RKO (cell line): ENCODE measurements at regions not wholly inside any gene's neighbourhood (a gene's known extent, or its start where the extent isn't known, plus 50 kb on each side); places are given as distances from the start of the nearest gene placed in this dataset.

Experiments
- DNase-seq: peaks from one replicate; pipeline ENCODE4 v3.0.0-alpha.2; 2016; ENCODE audit warnings: low spot score

DNA sequence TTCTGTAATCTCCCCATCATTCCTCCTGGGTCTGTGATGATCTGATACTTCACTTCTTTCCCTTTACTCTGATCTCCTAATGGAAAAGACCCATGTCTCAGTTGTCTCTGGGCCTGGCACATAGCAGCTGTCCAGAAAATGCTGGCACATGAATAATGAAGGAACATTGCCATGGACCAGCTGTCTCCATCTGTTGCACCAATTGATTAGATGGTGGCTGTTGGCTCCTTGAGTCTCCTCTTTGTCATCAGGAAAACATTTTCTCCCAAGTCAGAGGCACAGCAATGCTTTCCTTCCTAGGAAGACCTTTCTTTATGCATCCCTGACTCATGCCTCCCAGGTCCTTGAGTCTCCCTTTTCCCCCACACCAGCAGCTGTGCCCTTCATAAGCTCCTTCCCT is 286.2 kb upstream of the CXCR4 start:
- DNase-seq = no peak

DNA sequence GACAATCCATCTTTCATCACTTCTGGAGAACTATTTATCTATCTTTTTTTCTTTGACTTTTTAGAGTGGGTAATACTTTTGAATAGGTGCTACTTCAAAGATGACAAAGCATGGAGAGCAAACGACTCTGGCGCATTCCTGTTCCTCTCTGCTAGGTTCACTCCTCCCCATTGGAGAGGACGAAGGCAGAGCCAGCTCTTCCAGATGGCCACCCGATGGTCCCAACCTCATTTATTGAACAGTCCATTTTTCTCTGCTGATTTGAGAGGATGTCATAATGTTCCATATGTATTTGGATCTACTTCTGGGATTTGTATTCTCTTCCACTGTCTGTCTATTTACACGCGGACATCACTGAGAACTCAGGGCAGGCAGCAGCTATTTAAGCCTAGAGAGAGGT is 284.3 kb upstream of the CXCR4 start:
- no peak for DNase-seq

DNA sequence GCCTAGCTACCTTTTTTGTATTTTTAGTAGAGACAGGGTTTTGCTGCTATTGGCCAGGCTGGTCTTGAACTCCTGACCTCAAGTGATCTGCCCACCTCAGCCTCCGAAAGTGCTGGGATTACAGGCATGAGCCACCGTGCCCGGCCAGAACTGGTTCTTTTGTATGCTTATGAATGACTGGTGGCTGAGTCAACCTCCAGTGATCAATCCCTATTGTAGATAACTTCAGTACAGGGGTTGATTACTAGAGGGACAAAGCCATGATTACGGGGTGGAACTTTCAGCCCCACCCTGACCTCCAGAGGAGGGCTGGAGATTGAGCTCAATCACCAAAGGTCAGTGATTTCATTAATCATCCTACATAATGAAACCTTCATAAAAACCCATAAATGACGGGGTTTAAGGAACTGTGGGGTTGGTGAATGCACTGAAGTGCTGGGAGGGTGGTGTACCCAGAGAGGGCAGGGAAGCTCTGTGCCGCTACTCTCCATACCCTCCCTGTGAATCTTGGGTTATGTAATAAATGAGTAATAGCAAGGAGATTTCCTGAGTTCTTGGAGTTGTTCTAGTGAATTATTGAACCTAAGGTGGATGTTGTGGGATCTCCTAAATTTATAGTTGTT is 281.8 kb upstream of the CXCR4 start:
- no peak for DNase-seq

DNA sequence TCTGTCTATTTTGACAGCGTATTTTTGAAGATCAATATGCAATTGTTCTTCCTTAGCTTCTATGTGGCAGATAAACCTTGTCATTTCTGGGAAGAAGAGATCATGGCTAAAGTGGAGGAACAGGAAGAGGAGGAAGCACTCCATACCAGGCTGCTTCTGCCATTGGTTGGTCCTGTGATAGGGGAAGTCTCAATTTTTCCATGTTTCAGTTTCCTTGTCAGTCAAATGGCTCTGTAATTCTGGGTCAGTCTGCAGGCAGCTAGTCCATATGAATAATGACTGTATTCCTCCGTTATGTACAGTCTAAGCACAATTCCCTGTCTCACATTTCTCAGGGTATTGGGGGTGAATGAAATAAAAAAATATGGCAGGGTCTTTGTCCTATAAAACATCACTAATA is 277.6 kb upstream of the CXCR4 start:
- no peak for DNase-seq

DNA sequence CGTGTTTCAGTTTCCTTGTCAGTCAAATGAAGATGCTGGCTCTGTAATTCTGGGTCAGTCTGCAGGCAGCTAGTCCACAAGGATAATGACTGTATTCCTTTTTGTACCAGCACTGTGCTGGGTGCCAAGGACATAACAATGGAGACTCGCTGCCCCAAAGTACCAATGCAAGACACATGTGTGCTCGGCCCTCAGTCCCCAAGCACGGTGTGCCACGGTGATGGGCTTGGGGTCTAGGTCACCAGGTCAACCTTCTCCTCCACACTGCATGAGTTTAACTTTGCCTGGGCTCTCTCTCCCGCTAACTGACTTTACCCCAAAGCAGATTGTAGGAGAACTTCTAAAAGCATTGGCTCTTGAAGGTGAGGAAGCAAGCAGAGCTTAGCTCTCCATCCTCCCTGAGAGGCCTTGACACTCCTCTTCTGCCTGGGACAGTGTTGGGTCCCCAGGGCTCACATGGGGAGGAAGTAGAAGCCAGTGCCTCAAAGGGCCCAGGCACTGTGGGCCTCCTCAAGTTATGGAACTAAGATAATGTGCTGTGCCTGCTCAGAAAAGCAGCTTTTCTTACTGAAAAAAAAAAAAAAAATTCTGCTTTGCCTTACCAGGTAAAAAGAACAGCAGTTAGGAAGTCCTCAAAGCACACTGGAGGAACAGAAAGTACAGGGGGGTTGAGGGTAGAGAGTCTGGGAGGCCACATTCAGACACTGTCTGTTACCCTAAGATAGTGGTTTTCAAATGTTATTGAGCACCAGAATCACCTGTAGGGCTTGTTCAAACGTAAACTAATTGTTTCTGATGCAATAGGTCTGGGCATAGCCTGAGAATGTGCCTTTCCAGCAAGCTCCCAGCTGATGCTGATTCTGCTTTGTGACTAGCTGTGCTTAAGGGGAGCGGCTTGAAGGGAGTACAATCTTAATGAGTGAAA is 276.4 kb upstream of the CXCR4 start:
- no peak for DNase-seq

DNA sequence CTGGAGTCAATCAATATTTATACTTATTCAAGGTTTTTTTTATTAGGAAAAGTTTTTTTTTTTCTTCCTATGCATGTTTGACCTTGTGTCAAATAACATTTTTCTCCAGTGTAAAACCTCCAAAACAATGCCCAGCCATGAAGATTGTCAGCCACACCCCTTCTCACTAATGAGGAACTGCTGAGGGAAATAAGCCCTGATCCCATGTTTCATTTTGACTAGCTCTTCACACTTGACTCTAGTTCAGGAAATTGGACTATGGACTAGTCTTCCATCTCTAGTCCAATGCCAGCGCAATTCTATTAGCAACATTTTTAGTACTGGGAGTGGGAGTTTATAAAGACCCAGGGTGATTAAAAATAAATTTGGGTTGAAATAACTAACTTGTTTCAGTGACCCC is 275.6 kb upstream of the CXCR4 start:
- DNase-seq = no peak

DNA sequence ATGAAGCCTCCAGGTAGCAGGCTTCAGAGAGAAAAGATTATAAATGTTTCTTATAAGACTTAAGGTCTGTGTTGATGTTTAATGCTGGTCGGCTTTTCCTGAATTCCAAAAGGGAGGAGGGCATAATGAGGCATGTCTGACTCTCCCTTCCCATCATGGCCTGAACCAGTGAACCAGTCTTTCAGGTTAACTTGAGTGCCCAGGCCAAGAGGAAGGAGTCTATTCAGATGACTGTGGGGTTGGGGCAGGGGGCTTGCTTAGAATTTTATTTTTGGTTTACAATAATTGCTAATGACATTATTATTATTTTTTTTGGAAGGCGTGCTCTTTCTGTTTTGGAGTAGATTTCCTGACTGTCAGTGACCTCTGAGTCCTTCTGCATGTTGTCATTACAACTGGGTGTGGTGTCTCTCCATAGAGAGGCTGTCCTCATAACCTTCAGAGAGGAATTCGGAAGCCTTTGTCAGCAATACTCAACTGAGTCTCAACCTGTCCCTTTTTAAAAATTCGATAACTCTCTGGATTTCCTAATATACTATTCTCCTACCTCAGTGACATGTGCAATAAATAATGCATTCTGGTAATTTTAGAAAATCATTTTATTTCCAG is 275.1 kb upstream of the CXCR4 start:
- DNase-seq = no peak

DNA sequence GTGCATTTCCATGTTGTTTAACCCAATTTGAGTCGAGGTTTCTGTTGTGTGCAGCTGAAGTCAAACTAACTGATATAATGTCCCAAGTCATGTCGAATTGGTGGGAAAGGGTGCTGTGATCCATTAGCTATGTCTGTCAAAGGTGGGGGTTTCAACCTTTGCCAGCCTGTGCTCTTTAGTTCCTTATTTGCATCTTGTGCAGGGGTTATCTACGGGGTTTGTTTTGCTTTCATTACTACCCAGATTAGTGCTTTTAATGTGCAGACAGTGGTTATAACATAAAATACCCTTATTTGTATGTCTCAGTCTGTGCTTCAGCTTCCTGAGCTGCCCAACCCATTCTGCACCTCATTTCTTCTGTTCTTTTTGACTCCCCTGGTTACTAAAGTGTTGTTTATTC is 271.9 kb upstream of the CXCR4 start:
- DNase-seq = no peak

DNA sequence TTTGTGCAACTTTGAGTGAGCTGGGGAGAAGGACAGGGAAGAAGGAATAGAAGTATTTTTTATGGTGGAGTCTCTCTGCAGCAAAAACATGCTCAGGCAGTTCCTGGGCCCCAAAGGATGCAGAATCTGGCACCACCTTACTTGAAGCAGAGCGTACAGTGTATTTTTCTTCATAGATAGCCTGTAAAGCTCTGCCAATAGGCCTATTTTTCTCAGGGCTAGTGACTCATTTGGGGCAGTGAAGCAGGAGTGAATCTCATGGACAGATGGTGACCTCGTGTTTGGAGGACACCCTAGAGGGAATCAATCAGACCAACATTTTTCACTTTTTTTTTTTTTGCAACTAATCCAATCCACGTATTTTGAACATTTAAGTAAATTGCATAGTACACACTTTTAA is 268.1 kb upstream of the CXCR4 start:
- no peak for DNase-seq

DNA sequence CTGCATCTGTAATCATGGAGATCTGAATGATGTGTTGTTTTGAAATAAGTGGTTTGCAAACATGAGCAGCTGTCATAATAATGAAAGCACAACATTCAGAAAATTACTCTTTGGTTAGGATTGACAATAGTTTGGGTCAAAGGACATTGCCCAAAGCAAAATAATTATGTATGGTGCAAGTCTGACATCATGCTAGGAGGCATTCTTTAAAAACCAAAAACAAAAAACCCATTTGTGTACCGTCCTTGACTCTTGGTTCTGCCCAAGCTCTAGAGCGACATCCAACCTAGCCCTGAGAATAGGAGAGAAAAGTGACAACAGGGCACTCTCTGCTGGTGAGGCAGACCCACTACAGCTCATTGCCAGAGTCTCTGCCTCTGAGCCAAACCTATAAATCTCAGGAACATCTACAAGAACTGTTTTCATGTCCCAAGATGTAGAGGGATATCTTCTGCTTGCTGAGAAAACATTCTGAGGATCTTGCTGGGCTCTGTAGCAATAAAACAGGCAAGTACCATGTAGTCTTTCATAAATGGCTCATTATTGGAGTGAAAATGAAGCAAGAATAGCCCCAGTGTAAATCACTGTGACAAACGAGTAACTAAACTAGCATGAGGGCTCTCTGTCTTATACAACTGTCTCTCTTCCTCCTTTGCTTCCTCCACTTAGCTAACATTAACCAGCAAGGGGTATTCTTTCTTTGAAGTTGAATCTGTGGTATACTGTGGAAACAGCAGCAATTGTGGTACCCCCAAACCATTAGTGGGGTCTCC is 266.8 kb upstream of the CXCR4 start:
- peak; percentile 22 for DNase-seq

DNA sequence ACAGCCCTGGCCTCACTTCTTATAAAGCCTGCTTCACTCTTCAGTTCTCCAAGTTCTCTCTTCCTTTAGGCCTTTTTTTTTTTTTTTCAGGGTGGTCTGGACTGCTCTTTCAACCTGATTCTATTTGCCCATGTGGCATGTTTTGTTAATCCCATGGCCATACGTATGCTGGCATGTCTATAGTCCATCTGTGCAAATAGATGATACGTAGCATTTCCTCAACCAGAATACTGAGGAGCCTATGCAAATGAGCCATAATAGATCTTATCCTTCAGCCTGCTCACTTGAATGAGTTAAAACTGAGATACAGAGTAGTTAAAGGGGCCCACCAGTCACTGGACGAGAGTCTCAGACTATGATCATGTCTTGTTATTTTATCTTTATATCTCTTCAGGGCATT is 265.2 kb upstream of the CXCR4 start:
- DNase-seq = no peak

DNA sequence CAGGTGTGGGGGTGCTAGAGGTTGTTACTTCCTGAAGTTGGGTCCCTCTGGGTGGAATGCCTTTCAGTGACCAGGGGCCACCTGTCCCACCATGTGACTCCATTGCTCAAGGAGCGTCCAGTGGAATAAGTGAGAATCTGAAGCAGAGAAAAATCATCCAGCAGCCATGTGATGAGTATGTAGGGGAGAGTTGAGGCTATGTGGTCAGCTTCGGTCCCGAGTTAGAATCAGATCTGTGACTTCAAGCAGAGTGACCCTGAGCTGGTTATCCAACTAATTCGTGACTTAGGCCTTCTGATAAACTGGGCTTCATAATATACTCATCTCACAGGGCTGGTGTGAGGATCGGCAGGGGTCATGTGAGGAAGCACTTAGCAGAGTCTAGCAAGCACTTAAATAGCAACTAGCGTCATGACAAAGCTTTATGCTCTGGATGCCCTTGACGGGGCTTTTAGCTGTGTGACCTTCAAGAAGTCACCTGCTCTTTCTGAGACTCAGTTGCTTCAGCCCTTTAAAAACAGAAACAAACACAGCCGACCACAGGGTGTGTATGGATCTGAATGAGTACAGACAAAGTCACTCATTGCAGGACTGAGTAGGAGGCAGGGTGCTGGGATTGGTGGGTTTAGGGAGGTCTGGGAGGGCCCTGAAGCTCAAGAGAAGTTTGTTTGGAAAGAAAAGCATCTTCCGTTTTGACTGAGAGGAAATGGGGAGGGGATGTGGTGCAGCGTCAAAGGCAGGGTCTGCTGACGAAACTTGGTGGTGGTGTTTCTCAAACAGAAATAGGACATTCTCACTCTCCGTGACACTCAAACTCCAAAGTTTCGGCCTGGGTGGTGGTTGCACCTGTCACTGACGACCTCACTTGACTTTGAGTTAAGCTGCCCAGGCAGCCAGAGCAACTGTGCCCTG is 264.0 kb upstream of the CXCR4 start:
- no peak for DNase-seq

DNA sequence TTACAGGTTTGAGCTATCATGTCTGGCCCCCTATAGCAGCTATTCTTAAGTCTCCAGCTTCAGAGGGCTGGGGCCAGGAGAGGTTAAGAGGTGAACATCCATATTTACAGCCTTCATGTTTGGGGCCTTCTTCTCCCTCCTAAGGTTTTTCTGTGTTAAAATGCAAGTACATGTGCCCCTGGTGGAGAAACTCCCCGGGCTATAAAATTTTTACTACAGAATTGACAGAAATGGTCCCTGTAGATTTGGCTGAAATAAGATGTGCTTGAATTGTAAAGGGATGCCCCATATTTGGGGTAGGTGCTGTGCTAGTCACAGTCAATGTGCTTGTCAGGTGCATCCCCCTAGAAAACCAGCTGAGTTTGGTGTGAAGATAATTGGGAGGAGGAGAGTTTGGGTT is 263.3 kb upstream of the CXCR4 start:
- no peak for DNase-seq

DNA sequence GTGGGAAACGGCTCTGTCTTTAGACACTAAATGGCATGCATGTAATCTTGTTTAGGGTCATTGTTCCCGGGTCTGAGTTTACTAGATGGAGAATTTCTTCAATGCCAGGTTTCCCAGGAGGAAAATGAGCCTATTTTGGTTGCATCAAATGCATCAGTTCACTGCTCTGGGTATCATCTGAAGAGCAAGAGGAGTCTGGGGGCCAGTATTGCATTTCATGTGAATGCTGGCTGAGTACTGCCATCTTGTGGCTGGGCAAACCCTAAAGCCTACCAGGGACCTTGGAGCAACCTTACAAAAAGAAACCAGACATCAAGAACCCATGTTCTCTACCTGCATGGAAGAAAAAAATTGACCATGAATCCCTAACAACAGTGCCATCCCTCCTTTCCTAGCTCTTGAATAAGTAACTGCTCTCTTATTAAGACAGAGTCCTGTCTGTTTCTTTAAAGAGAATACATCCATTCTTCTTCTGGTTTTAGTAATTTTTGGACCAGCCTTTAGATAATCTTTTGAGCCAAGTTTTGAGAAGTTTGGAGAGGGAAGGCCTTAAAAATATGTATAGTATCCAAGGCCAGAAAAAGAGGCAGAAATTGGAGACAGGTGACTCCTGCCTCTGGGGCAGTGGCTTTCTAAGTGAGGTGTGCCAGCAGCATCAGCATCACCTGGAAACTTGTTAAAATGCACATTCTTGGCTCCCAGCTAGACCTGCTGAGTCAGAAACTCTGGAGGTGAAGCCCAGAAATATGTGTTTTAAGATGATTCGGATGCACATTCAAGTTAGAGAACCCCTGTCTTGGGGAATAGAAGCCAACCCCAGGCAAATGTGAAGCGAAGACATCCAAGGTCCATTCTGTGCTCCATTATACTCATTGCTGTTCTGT is 261.0 kb upstream of the CXCR4 start:
- DNase-seq = peak; percentile 55

DNA sequence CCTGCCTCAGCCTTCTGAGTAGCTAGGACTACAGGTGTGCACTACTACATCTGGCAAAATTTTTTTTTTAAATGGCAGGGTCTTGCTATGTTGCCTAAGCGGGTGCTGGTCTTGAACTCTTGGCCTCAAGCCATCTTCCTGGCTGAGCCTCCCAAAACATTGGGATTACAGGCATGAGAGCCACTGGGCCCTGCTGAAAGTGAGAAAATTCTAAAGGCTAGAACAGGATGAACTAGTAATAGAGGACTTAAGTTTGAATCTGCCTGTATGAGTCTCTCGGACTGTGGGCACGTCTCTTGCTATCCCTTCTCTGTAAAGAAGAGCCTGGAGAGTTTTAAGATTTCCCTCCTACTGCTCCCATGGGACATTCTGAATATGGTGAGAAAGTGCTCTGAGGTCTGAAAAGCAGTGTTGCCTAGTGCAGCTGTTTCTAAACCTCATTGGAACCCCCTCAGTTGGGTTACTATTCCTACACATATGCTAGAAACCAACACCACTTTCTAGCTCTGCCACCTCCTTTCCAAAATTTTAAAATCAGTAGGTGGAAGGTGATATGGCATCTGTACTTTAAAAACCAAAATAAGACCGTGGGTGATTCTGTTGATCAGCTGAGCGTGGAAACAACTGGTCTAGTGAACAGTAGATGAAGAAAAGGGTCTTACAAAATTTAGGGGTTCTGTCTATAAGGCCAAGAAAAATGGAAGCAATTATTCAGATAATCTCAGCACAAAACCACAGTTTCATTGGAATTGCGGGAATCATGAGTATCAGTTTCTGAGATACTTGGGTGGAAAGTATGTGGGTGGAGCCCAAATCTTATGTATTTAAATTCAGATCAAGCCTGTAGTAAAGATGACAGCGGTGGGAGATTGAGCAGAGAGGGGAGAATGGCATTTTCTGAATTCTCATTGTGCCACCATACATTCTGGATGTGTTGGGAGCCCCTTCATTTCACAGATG is 259.8 kb upstream of the CXCR4 start:
- no peak for DNase-seq

DNA sequence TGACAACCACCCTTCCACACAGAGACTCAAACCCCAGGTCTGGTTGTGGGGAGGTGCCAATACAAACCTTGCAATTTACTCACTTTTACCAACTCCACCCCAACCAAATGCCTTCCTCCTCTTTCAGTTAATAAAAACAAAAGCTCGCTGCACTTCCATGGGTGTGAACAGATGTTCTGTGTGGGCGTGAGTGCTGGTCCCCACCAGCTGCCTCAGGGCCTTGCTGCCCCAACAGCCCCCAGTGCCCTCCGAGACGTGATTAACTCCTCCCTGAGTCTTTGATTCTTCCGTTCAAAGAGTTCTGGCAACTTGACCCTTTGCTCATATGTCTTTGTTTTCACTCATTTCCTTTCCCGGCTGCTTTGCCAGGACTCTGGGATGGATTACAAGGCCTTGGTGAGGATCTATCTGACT is 258.9 kb upstream of the CXCR4 start:
- DNase-seq = no peak

DNA sequence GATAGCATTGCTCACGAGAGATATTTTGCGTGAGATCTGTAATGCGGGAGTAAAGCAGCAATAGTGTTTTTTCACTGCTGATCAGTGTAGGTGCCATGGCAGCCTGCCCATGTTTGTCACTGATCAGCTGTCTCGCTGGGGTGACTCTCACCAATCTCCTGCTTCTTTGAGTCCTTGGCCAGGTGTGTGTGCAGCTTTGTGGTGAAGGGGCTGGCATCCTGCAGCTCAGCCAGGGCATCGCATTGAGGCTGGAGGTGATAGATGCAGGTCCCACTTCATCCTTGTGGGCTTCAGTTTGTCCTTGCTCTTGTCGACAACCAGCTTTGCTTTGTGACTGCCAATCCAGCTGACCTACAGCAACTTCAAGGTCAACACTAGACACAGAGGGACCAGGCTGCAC is 258.3 kb upstream of the CXCR4 start:
- DNase-seq = no peak

DNA sequence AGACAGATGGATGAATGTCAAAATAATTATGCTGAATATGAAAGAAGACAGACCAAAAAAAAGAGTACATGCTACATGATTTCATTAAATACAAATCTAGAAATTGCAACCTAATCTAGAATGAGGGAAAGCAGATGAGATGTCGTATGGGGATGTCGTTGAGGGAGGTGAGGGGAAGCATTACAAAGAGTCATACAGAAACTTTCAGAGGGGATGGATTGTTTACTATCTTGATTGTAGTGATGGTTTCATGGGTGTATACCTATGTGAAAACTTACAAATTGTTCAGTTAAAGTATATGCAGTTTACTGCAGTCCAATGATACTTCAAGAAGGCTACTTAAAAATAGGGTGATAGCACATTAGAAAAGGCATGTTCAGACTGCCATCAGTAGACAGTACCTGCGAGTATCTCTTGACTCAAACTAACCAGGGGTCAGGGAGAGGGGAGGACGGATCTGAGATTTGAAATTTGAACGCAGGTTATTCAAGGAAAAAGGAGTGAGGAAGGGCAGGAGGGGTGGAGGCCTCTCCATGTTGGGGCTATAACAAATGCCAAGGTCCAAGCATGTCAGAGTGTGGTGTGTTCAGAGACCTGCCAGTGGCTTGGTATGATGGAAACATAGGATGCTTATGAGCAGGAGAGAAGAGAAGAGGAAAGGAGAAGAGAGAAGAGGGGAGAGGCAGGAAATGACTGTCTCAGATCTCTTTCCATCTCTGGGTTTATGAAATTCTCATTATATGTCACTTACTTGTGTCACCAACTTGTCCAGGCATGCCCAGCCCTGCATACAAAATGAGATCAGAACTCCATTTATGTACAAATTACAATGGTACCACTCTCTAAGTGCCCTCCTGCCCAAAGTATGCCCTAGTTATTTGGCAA is 257.3 kb upstream of the CXCR4 start:
- DNase-seq = no peak
